C4-2B (cell line): ENCODE measurements at regions not wholly inside any gene's neighbourhood (a gene's known extent, or its start where the extent isn't known, plus 50 kb on each side); places are given as distances from the start of the nearest gene placed in this dataset.

Experiments used
- H3K27ac ChIP-seq: fragments of 450-650 bp; 2 replicates; pipeline ENCODE4 v1.5.1; 2017
- ZFX ChIP-seq: fragments of 450-650 bp; IDR thresholded peaks from 2 replicates; pipeline ENCODE4 v1.6.1; 2017
- TF ChIP-seq, protein P1 (sequence below): fragments of 450-650 bp; conservative IDR thresholded peaks from 2 replicates; pipeline ENCODE4 v1.5.1; 2017; ENCODE audit warnings: mild to moderate bottlenecking

DNA sequence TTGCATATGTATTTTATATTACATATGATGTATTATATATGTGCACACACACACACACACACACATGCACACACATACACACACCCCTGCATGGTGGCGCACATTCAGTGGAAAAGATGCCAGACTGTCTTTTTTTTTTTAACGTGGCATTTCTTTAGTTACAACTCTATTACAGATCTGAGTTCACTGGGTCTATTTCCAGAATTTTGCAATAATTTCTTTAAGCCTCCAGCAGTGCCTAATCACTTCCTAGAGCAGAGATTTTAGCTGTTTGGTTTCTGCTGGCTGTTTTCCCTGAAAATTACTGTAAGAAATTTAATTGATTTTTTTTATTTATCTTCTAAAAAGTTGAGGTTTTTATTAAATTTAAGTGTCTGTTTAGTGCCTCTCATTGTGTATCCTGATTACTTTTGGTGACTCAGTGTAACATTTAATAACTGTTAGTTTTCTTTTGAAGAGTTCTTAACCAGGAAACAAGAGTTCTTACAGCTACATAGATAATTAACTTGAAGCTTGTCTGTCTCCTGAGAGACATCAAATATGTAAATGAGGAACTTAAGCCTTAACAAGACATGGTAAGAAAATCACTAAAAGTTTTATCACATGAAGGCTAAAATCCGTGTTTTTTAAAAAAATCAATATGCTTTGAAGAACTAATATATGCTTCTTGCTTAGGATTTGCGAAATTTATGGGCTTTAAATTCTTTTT lies 232.0 kb downstream of the MDFIC start:
- TF ChIP-seq ZFX = no peak
- TF ChIP-seq, protein P1, sequence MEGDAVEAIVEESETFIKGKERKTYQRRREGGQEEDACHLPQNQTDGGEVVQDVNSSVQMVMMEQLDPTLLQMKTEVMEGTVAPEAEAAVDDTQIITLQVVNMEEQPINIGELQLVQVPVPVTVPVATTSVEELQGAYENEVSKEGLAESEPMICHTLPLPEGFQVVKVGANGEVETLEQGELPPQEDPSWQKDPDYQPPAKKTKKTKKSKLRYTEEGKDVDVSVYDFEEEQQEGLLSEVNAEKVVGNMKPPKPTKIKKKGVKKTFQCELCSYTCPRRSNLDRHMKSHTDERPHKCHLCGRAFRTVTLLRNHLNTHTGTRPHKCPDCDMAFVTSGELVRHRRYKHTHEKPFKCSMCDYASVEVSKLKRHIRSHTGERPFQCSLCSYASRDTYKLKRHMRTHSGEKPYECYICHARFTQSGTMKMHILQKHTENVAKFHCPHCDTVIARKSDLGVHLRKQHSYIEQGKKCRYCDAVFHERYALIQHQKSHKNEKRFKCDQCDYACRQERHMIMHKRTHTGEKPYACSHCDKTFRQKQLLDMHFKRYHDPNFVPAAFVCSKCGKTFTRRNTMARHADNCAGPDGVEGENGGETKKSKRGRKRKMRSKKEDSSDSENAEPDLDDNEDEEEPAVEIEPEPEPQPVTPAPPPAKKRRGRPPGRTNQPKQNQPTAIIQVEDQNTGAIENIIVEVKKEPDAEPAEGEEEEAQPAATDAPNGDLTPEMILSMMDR = no peak

GRCh38 chr7:115153176-115153575 lies 231.3 kb downstream of the MDFIC start:
- TF ChIP-seq ZFX = no peak
- TF ChIP-seq, protein P1 = no peak
- no peak overlapping the region for H3K27ac ChIP-seq

More for the DNA sequence above, 232.0 kb downstream of the MDFIC start:
- H3K27ac ChIP-seq = no peak overlapping the region

DNA sequence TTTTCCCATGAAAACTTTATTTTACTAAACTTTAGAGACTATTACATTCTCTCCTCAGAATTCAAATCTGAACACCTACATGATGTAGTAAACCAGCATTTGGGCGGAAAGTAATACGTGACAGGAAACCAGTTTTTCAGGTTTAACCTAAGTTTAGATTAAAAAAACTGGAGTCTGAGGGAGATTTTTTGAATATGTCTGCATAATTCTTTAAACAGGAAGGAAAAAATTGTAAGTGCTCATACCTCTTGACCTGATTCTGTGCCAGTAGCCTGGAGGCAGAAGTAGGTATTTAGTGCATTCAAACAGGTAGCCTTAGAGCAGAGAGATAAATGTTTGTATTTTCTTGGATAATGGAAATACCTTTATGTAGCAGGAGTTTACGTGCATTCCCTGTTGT lies 224.3 kb downstream of the MDFIC start:
- no peak overlapping the region for H3K27ac ChIP-seq
- TF ChIP-seq, protein P1 = no peak
- TF ChIP-seq ZFX = no peak

GRCh38 chr7:115145512-115145911 lies 223.6 kb downstream of the MDFIC start:
- H3K27ac ChIP-seq = no peak overlapping the region
- TF ChIP-seq, protein P1 = no peak
- TF ChIP-seq ZFX = no peak

- TF ChIP-seq, protein P1 = no peak
- no peak for TF ChIP-seq ZFX
- no peak overlapping the region for H3K27ac ChIP-seq
Measured at GRCh38 chr7:115137816-115138215, 215.9 kb downstream of the MDFIC start.

DNA sequence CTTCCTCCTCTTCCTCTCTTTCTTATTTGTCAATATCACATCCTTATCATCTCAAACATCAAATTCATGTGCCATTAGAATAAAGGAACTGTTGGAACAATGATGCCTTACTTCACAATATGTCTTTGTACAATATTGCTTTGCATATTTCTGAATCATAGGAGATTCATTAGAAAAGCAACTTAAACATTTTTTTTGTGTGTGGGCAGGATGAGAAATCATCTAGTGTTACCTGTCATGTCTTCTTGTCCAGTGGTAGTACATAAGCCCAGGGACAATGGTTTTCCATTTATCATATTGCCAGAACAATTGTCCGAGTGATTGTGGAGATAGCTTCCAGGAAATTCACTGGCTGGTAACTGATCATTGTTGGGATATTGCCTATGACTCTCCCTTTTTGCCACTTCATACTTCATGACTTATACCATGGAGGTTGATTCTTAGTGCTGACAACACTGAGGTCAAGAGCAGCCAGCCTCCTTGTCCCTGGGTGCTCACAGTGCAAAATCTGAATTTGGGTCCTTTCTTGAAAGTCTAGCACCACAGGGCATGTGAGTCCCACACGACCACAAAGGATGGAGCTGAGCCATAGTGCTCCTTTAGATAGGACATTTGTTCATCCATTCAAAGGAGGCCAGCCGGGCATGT lies 215.0 kb downstream of the MDFIC start:
- TF ChIP-seq ZFX = no peak
- TF ChIP-seq, protein P1 = no peak
- no peak overlapping the region for H3K27ac ChIP-seq

GRCh38 chr7:115135769-115136410 lies 214.0 kb downstream of the MDFIC start:
- TF ChIP-seq, protein P1 = no peak
- no peak for TF ChIP-seq ZFX
- H3K27ac ChIP-seq = no peak overlapping the region
